HG03520 (cell line): ENCODE measurements at regions not wholly inside any gene's neighbourhood (a gene's known extent, or its start where the extent isn't known, plus 50 kb on each side); places are given as distances from the start of the nearest gene placed in this dataset.
A peak's percentile ranks its signal among the peaks of the same experiment; 100 is the strongest.

ENCODE experiments used
- ATAC-seq: cut with Tn5 transposase; IDR thresholded peaks from one replicate; pipeline ENCODE4 v1.9.1; 2021; ENCODE audit warnings: mild to moderate bottlenecking, moderate library complexity; ENCODE audit not compliant: unreplicated experiment

DNA sequence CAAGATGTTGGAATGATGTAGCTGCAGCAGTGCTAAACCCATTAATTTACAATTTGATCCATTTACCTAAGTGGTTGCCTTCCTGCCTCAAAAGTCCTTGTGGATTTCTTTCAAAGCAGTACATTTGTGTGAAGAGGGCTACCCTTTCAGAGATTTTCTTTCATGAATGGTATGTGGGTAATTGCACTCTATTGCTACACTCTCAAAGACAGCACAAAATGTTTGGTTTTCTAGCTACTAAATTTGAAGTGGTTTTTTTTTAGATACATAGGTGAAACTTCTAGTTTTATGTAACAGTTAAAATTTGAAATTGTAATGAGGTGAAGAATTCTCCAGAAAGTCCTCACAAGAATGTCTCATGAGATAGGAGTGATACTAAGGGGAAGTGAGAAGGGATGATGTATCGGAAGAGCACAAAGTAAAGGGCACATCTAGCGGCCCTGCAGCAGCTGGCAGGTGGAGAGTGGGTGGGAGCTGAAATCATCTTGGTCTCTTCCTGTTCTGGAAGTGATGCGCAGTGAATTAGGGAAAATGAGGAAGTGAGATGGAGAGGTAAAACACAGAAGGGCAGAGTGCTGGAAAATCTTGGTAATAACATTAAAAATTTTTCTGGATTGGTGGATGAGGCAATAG, 236.8 kb upstream of the MAN1A1 start:
- ATAC-seq, result peak; percentile 94

- ATAC-seq, result no peak
Observed at GRCh38 chr6:119584088-119584487, 234.5 kb upstream of the MAN1A1 start.

GRCh38 chr6:119581220-119581619, 231.7 kb upstream of the MAN1A1 start:
- ATAC-seq, result no peak

- no peak for ATAC-seq
Observed at GRCh38 chr6:119575721-119576120, 226.2 kb upstream of the MAN1A1 start.

DNA sequence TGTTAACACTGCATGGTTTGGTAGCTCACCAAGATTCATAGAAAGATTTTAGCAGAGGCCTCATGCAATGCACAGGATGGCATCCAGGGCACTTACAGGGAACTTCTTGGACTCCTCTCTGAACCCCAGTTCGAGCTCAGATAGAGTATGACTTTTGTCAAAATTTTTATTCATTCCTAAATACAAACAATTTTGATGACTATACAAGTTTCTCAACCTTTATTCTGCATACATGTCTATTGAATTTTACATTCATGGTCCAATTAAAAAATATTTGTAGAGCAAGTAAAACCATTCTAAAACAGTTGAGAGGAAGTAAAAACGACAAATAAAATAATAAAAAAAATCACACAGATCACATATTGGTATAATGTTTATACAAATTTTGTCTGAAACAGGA, 219.0 kb upstream of the MAN1A1 start:
- ATAC-seq, result no peak

- no peak for ATAC-seq
Observed at GRCh38 chr6:119566546-119567260, 217.1 kb upstream of the MAN1A1 start.

- ATAC-seq, result no peak
Observed at GRCh38 chr6:119565893-119566292, 216.3 kb upstream of the MAN1A1 start.

DNA sequence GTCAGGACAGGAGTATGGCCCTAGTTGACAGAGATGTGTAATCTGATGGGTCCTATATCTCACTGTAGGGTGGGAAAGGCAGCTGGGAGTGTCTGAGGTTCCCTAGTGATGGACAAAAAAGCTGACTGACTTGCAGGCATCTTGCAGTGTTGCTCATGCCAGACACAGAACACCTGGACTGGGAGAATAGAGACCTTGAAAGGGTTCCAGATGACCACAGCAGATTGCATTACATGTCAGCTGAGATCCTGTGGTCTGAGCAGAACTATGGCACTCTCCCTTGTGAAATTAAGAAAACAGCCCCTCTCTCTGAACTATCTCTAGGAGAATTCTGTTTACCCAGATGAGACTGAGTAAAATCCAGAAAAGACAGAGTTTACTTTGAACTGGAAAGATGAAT, 212.6 kb upstream of the MAN1A1 start:
- ATAC-seq, result no peak

DNA sequence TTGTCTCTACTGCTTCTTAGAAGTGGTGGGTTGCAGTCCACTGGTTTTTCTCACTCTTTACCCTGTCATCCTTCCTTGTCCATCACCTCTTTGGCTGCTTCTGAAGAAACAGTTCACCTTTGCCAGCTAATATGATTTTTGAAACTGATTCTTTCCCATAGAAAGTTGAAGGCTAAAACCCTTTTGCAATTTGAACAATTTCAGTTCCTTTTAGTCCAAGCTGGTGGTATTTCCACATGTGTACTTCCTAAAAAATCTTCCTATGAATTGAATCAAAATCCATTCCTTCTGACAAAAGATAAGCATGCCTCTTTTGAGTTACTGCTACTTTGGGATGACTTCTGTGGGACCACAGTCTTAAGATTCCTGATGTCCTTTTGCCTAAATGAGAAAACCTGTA, 210.0 kb upstream of the MAN1A1 start:
- no peak for ATAC-seq

DNA sequence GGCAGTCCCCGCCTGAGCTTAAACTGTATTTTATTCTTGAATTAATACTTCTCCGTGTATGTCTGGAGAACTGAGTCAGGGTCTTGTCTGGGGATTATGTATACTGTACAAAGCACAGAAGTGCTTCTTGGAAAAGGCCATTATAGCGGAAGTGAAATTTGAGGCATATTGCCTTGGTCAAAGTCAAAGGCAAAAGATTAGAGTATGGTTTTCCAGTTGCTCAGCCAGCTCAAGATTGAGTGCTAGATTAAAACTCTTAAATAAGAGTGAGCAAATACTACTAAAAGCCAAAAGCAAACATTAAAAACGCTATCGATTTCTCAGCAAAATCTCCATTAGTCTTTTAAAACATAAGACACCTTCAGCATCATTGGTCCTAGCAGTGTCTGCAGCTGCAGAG, 207.7 kb upstream of the MAN1A1 start:
- ATAC-seq, result no peak

DNA sequence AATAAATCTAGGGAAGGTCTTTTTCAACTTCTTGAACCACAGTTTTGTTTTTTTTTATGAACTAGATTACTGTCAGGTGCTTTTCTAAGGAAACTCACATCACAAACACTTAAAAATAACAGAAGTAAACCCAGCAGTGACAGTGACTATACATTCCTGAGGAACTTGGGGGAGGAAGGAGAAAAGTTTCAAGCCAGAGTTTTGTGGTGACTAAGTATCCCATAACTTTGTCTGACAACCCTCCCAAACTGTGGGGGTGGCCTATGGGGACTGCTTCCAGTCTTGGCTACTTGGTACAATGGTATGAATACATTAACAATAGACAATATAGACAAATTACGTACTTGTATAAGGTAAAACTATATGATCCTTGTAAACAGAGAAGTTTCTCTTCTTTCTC, 202.5 kb upstream of the MAN1A1 start:
- ATAC-seq, result no peak

GRCh38 chr6:119547024-119547423, 197.5 kb upstream of the MAN1A1 start:
- ATAC-seq, result no peak

DNA sequence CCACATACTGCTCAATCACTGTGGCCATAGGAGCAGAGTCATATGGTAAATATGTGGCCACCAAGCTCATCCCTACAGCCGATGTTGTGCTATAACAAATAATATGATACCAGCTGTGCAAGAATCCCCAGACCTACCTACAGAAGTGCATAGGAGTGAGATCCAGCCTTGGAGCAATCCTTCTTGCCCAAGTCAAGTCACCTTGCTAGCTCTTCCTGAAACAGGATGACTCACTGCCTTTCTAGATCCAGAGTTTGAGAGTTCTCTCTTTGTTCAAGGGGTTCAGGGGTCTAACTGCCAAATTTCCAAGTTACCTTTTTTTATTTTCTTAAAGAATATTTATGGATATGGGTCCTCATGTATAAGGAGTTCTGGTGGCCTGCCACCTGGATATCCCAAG, 195.7 kb upstream of the MAN1A1 start:
- ATAC-seq, result no peak

DNA sequence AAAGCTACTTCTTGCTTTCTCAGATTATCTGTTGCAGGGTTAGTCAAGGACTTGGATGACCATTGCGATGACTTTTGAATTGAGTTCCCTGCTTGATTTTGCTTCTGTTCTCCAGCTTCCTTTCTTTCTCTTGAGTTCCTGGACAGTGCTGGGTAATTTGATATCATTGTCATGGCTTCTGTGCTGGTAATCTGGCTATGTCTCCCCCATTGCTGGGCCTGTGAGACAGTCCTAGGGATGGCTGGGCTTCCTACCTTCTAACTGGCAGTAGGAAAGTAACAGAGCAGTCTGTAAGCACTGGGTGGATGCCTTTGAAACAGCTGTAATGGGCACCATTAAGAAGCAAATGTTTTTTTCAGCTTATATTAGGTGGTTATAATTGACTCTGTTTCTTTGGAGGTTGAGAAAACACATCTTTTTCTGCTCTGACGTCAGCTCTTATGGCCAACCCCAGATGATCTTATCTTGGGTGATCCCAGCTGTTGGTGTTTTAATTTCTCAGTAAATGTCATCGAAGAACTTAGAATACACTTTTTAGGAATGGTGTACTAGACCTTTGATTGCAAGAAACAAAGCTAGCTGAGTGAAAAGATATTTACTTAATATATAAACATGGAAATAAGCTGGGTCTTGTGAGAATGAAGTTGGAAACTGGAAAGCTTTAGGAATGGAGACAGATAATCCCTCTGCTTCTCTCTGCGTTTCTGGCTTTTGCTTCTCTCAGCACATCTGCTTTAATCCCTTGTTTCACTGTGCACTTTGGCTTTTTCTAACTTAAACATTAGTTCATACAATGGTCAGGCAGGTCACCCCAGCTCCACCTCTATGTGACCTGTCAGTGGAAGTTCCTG, 195.0 kb upstream of the MAN1A1 start:
- ATAC-seq, result no peak

GRCh38 chr6:119543332-119543731, 193.8 kb upstream of the MAN1A1 start:
- no peak for ATAC-seq

DNA sequence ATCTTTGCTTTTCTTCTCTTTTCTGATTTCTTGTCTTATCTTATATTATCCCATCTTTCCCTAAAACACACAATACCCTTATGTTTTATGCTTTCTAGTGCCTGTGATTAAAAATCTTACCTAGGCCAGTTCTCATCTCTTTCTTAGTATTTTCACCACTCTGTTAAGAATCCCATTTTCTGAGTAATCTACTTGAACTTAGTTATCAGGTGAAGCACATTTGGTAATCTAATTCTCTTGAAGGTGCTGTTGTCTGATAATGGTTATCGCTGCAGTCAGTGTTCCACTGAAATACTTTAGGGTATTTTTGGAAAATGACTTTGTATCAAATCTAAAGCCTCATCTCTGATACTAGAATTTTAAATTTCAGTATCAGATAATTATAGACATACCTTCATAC, 192.5 kb upstream of the MAN1A1 start:
- ATAC-seq, result no peak

DNA sequence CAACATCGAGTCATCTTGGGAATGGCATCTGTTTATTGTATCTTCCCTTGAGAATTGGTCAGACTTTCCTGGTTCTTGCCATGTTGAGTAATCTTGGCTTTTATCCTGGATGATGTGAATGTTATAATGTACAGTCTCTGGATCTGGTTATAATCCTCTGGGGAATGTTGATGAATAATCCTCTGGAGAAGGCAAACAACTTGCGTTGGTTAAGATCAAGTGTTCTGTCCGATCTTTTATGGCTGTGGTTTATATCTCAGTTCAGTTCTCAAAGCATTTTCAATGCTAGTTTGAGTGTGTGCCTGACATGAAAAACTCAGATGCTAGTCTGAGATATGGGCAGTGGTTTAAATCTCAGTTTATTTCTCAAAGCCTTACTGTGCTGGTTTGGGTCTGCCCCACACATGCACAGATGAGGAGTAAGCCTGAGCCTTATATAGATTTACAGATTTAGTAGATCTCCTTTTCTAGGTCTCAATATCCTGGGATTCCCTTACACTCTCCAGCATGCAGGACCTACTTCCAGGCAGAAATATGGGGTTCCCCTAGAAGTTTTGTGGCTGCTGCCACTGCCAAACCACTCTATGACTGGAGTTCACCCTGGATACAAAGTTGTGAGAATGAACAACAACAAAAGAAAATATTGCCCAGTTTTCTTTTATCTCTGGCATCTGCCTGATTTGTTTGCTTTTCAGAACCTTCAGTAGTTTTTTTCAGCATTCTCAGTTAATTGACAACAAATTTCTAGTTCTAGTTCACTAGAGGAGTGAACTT, 191.8 kb upstream of the MAN1A1 start:
- no peak for ATAC-seq

- no peak for ATAC-seq
Observed at GRCh38 chr6:119540417-119540816, 190.9 kb upstream of the MAN1A1 start.

DNA sequence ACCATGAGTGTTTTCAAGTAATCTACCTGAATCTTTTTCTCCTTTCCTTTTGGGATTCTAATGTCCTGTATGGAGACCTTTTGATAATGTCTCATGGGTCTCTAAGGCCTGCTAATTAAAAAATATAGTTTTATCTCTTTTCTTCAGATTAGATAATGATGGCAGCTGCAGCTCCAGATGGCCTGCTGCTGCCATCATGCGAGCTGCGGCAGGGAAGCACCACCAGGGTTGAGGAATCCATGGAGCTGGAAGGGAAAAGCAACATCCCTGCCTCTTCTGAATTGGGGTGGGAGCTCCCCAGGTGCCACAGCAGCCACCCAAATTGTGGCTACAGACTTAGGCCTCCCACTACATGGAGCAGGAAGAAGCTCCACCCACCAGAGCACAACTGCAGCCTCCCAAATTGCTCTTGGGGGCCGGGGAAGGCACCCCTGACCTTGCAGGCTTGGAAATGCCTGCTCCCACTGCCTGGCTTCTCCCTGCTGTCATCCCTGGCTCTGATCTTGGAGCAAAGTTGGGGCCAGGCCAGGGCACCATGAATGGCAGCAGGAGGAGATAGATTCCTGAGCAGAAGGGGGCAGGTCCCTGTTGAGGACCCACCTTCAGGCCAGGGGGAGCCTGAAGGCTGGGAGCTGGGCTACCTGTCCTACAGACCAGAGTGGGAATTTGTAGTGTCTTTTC, 189.6 kb upstream of the MAN1A1 start:
- ATAC-seq, result no peak

DNA sequence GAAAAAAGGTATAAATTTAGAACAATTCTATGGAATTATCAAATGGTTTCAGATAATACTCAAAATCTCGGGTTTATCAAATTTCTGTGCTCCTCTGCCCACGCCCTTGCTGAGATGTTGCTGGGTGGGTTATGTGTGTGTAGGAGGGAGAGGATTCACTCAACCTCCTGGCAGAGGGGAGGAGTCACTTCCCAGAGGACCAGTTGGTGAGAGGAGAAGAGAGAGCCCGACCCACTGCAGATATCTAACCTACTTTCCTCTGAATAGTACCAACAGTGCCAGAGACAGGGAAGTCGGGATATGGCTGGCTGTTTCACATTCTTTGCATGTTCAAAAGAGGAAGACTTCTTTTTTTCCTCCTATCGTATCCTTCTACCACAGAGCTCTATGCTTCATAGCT, 187.1 kb upstream of the MAN1A1 start:
- ATAC-seq, result no peak

- ATAC-seq, result peak; percentile 41
Observed at GRCh38 chr6:119535332-119535731, 185.8 kb upstream of the MAN1A1 start.
